HepG2 (cell line): ENCODE measurements at regions not wholly inside any gene's neighbourhood (a gene's known extent, or its start where the extent isn't known, plus 50 kb on each side); places are given as distances from the start of the nearest gene placed in this dataset.

ENCODE experiments used
- ATF6 ChIP-seq: sonication (generic); formaldehyde crosslinking; conservative IDR thresholded peaks from 2 replicates; pipeline ENCODE4 v1.4.0; 2020; ENCODE audit warnings: missing genetic modification reagents
- KLF11 ChIP-seq: IDR thresholded peaks from 2 replicates; pipeline ENCODE4 v1.6.1; 2016; ENCODE audit warnings: missing compliant biosample characterization
- MBD4 ChIP-seq: IDR thresholded peaks from 2 replicates; pipeline ENCODE4 v1.6.1; 2012; ENCODE audit warnings: low read length, inconsistent platforms, borderline replicate concordance
- MTA3 ChIP-seq: sonication (generic); formaldehyde crosslinking; IDR thresholded peaks from 2 replicates; pipeline ENCODE4 v1.4.0; 2020; ENCODE audit warnings: missing genetic modification reagents
- MTF2 ChIP-seq: sonication (generic); formaldehyde crosslinking; IDR thresholded peaks from 2 replicates; pipeline ENCODE4 v1.5.0; 2020; ENCODE audit warnings: missing genetic modification reagents, borderline replicate concordance
- NONO ChIP-seq, 2 experiments: fragments of 450-650 bp in 1 of 2; sonication (generic) in 1 of 2; formaldehyde crosslinking in 1 of 2; IDR thresholded peaks in 1 of 2; conservative IDR thresholded peaks in 1 of 2; 2 replicates each; pipeline versions ENCODE4 v1.6.1 to v1.8.0; 2017 to 2022; ENCODE audit warnings: mild to moderate bottlenecking in 1 of 2, missing genetic modification reagents in 1 of 2, moderate library complexity in 1 of 2
- POLR2A ChIP-seq, 2 experiments: IDR thresholded peaks; 2 replicates each; pipeline ENCODE4 v1.6.1; 2011; ENCODE audit warnings: low read depth in 2 of 2, low read length in 2 of 2, mild to moderate bottlenecking in 1 of 2, moderate library complexity in 1 of 2; ENCODE audit not compliant: insufficient read depth in 1 of 2
- REST ChIP-seq, 2 experiments: IDR thresholded peaks; 2 replicates each; pipeline ENCODE4 v1.6.1; 2011 to 2012; ENCODE audit warnings: low read length in 2 of 2, borderline replicate concordance in 1 of 2, low read depth in 1 of 2, mild to moderate bottlenecking in 1 of 2, moderate library complexity in 1 of 2
- ZNF230 ChIP-seq: sonication (generic); formaldehyde crosslinking; IDR thresholded peaks from 2 replicates; pipeline ENCODE4 v1.4.0; 2020; ENCODE audit warnings: mild to moderate bottlenecking, missing genetic modification reagents
- ZNF264 ChIP-seq: sonication (generic); formaldehyde crosslinking; IDR thresholded peaks from 2 replicates; pipeline ENCODE4 v1.4.0; 2020; ENCODE audit warnings: missing genetic modification reagents
- ZNF350 ChIP-seq: sonication (generic); formaldehyde crosslinking; IDR thresholded peaks from 2 replicates; pipeline ENCODE4 v1.4.0; 2020; ENCODE audit warnings: mild to moderate bottlenecking, low read depth, missing genetic modification reagents, borderline replicate concordance
- ZNF687 ChIP-seq: sonication (generic); formaldehyde crosslinking; IDR thresholded peaks from 2 replicates; pipeline ENCODE4 v1.5.1; 2020; ENCODE audit warnings: mild to moderate bottlenecking, missing genetic modification reagents, moderate library complexity
- TF ChIP-seq, protein P1 (sequence below): sonication (generic); formaldehyde crosslinking; IDR thresholded peaks from 2 replicates; pipeline ENCODE4 v1.5.0; 2020; ENCODE audit warnings: mild to moderate bottlenecking, low read depth, missing genetic modification reagents, borderline replicate concordance
- TF ChIP-seq, protein P2 (sequence below): sonication (generic); formaldehyde crosslinking; conservative IDR thresholded peaks from 2 replicates; pipeline ENCODE4 v1.8.0; 2022; ENCODE audit warnings: mild to moderate bottlenecking, moderate library complexity, missing genetic modification reagents

DNA sequence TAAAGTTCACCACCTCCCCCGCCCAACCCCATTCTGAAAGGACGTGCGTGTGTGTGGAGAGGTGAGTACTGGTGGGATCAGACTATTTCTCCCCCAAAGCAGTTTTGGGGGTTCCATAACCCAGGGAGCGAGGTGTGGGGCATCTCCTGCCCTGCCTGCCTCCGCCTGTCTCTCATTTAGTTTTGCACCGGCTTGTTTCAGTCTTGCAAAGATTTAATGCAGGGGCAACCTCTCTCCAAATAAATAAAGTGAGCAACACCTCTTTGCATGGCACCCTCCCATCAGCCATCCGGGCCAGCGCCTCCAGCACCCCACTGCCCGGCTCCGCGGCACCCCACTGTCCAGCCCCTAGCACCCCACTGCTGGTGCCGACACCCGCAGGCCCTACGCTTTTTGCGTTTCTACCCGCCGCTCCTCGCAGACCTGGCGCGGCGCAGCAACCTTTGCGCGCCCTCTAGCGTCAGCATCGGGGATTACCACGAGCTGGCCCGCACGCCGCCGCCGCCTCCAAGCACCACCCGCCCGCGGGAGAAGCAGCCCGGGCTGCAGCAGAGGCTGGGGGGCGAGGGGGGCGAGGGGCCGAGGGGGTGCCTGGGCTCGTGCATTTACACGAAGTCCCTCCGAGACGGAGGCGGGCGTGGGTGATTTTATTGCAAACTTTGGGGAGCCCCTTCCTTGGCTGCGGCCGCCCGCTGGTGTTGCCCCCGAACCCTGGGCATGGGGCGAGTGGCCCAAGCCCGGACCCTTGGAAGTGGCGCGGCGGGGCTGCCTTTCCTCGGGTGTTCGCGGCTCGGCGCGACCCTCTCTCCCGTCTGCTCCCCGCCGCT lies 55.8 kb upstream of the VRK1 start (continued):
- TF ChIP-seq, protein P1, sequence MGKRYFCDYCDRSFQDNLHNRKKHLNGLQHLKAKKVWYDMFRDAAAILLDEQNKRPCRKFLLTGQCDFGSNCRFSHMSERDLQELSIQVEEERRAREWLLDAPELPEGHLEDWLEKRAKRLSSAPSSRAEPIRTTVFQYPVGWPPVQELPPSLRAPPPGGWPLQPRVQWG (CRISPR knock-in tag) = no peak
- TF ChIP-seq ATF6 (CRISPR knock-in tag) = no peak
- TF ChIP-seq NONO (IDR thresholded peaks at IDR 0.05) = no peak
- TF ChIP-seq NONO (CRISPR knock-in tag; conservative IDR thresholded peaks at IDR 0.05) = 0 out of 2 replicates have a peak, but pooled peaks have one; percentile 39
- TF ChIP-seq ZNF687 (CRISPR knock-in tag) = peak; percentile 47; the same call in 1 of the 2 replicates
- TF ChIP-seq POLR2A (IDR thresholded peaks at IDR 0.05; ENCODE audit: insufficient read depth in 1 of 2, low read depth in 2 of 2, low read length in 2 of 2) = no peak
- TF ChIP-seq, protein P2, sequence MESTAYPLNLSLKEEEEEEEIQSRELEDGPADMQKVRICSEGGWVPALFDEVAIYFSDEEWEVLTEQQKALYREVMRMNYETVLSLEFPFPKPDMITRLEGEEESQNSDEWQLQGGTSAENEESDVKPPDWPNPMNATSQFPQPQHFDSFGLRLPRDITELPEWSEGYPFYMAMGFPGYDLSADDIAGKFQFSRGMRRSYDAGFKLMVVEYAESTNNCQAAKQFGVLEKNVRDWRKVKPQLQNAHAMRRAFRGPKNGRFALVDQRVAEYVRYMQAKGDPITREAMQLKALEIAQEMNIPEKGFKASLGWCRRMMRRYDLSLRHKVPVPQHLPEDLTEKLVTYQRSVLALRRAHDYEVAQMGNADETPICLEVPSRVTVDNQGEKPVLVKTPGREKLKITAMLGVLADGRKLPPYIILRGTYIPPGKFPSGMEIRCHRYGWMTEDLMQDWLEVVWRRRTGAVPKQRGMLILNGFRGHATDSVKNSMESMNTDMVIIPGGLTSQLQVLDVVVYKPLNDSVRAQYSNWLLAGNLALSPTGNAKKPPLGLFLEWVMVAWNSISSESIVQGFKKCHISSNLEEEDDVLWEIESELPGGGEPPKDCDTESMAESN (CRISPR knock-in tag) = 0 out of 2 replicates have a peak, but pooled peaks have one; percentile 30
- TF ChIP-seq REST (IDR thresholded peaks at IDR 0.05; ENCODE audit: borderline replicate concordance in 1 of 2, low read depth in 1 of 2, low read length in 2 of 2) = no peak
- TF ChIP-seq MBD4 = no peak
- no peak for TF ChIP-seq MTA3
- TF ChIP-seq KLF11 (CRISPR knock-in tag) = no peak
- TF ChIP-seq ZNF230 (CRISPR knock-in tag) = no peak
- TF ChIP-seq MTF2 (CRISPR knock-in tag) = peak; percentile 98; the same call in 1 of the 2 replicates
- TF ChIP-seq ZNF350 (CRISPR knock-in tag) = 0 out of 2 replicates have a peak, but pooled peaks have one; percentile 31
- TF ChIP-seq ZNF264 (CRISPR knock-in tag) = no peak
